Muscle of arm (tissue), 1 donor: ENCODE measurements at regions not wholly inside any gene's neighbourhood (a gene's known extent, or its start where the extent isn't known, plus 50 kb on each side); places are given as distances from the start of the nearest gene placed in this dataset.
"Not testable (repeated sequence)": the region's sequence is repeated elsewhere in the genome, so short reads cannot be mapped to it uniquely, and the experiment has no call there.

Source experiments
- DNase-seq: peaks from one replicate; pipeline ENCODE4 v3.0.0-alpha.2; 2013

- DNase-seq = no peak
These were observed 306.1 kb upstream of the DDI1 start for GRCh38 chr11:103730131-103730940.

- no peak for DNase-seq
These were observed 304.8 kb upstream of the DDI1 start for GRCh38 chr11:103731670-103732069.

GRCh38 chr11:103733889-103734288, 302.6 kb upstream of the DDI1 start:
- no peak for DNase-seq

GRCh38 chr11:103735497-103736032, 300.9 kb upstream of the DDI1 start:
- DNase-seq = no peak

DNA sequence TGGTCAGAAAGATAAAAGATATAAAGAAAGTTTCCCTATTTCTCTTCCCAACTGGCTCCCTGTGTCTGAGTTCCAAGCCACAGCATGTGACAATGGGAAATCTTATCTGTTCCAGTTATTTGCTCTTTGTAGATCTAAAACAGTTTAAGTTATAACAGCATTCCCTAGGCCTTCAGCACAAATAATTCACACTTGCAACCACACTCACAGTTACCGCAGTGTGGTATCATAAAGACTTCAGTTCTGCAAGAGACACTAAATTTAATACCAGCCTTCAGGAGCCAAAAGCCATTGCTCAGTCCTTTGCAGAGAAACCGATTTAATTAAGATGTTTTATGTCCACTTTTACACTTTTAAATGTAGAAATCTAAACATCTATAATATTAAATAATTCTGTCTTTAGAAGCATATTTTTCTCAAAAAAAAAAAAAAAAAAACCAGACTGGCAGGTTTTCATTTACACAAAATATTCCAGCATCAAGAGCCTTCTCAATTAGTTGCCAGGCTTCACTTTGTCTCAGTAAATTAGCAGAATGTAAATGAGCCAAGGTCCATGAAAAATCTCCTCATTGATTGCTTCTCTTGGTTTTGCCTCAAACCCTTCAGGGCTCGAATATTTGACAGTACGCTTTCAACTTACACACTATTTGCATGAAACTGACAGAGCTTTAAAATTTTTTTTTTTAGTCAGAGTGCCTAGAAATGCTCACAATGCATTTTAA, 300.0 kb upstream of the DDI1 start:
- DNase-seq = no peak

- no peak for DNase-seq
These were observed 299.3 kb upstream of the DDI1 start for GRCh38 chr11:103737037-103737622.

- no peak for DNase-seq
These were observed 298.7 kb upstream of the DDI1 start for GRCh38 chr11:103737747-103738146.

DNA sequence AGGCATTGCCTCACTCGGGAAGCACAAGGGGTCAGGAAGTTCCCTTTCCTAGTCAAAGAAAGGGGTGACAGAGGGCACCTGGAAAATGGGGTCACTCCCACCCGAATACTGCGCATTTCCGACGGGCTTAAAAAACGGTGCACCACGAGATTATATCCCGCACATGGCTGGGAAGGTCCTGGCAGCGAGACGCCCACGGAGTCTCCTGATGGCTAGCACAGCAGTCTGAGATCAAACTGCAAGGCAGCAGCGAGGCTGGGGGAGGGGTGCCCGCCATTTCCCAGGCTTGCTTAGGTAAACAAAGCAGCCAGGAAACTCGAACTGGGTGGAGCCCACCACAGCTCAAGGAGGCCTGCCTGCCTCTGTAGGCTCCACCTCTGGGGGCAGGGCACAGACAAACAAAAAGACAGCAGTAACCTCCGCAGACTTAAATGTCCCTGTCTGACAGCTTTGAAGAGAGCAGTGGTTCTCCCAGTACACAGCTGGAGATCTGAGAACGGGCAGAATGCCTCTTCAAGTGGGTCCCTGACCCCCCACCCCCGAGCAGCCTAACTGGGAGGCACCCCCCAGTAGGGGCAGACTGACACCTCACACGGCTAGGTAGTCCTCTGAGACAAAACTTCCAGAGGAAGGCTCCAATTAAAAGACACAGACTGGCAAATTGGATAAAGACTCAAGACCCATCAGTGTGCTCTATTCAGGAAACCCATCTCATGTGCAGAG, 297.2 kb upstream of the DDI1 start:
- not testable (repeated sequence) for DNase-seq

- DNase-seq = no peak
These were observed 291.8 kb upstream of the DDI1 start for GRCh38 chr11:103744496-103745153.

GRCh38 chr11:103749158-103749557, 287.3 kb upstream of the DDI1 start:
- DNase-seq = no peak

DNA sequence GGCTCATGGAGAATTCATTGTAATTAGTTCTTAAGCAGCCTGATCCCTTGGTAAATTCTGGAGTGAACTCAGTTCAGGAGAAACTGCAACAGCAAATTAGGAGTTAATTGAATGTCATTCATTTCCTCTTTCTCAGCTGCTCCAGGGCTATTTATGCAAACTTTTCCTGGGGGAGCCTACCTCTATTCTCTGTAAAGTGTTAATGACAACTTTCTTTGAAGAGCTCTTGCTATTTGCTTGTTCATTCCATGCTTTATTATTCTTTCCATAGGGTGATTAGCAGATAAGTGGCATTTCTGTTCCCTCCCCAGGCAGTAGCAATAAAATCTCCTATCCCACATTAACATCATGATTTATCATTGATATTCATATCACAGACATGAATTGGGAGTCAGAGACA, 267.6 kb upstream of the DDI1 start:
- no peak for DNase-seq

DNA sequence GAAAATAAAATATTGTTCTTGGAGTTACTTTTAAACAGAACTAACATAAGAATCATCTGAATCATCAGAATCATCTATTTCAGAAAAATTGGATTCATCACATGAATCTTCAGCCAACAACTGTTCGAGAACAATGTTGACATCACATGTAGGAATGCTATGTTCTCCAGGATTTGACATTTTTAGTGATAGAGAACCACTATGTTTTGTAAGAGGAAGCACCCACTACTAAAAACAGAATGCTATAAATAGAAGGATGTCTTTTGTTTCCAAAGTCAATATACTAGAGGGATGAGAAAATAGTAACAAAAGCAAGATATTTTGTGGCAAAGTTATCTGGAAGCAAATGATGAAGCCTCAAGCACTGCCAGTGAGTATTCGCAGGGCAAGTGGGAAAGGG, 263.4 kb upstream of the DDI1 start:
- DNase-seq = peak; percentile 57

- no peak for DNase-seq
These were observed 262.9 kb upstream of the DDI1 start for GRCh38 chr11:103773537-103773936.

DNA sequence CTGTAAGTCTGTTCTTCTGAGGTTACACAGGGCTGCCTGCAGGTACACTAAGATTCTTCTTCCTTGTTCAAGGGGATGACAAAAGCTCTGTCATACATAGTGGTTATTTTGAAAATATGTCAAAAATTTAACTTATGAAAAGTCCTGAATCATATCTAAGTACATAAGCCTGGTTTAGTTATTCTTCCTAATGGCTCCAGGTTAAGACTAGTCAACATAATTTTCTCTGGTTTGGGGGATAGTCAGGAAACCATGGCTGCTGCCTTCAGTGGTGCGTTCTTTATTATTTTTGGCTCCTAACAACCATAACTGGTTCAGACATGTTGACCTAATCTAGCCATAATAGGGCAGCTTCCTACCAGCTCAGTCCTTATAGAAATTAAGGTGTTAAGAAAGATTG, 257.4 kb upstream of the DDI1 start:
- no peak for DNase-seq

GRCh38 chr11:103789952-103790351, 246.5 kb upstream of the DDI1 start:
- peak; percentile 41 for DNase-seq

DNA sequence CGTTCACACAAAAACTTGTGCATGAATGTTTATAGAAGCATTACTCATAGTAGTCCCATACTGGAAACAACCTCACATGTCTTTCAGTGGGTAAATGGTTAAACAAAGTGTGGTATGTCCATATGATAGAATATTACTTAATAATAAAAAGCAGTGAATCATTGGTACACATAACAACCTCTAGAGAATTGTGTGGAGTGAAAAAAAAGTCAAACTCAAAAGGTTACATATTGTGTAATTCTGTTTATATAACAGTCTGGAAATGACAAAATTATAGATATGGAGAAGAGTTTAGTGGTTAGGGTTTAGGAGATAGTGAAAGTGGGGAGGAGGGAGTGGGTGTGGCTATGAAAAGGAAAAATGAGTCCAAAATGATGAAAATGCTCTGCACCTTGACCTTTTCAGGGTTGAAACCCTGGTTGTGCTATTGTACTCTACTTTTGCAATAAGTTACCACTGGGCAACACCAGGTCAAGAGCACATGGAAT, 243.4 kb upstream of the DDI1 start:
- DNase-seq = no peak

DNA sequence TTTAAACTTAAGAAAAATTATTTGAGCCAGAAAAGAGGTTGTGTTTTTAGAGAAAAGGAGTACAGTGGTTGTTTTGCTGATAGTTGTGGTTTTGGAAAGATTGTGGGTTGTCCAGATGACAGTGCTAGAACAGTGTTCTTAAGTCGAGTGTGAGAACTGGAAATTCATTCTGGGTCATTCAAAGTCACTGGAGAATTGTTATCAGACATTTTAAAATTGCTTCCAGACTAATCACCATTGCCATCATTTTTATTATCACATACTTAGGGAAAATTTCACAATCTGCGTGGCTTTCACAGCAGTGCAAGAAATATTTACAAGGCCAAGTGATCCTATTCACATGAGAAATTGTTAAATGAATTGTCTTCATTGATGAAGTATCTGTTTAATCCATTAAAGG, 242.2 kb upstream of the DDI1 start:
- DNase-seq = no peak

DNA sequence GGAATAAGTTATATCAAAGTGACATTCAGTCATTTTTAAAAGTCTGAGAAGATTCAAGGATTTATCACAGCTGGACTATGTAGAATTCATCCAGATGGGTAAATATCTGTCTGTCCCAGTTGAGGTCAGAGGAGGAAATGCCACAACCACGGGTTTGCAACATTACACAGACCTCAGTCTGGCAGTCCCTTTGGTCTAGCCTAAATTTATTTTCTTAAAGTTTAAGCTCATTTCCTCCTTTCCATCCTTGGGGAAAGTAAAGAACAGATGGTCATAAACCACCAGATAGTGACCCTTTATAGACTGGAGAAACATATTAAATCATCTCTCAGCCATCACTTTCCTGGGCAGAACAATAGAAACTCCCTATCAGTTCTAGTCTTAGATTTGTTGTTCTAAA, 238.4 kb upstream of the DDI1 start:
- DNase-seq = no peak

- no peak for DNase-seq
These were observed 238.0 kb upstream of the DDI1 start for GRCh38 chr11:103798446-103798845.

- no peak for DNase-seq
These were observed 235.9 kb upstream of the DDI1 start for GRCh38 chr11:103800406-103801114.

DNA sequence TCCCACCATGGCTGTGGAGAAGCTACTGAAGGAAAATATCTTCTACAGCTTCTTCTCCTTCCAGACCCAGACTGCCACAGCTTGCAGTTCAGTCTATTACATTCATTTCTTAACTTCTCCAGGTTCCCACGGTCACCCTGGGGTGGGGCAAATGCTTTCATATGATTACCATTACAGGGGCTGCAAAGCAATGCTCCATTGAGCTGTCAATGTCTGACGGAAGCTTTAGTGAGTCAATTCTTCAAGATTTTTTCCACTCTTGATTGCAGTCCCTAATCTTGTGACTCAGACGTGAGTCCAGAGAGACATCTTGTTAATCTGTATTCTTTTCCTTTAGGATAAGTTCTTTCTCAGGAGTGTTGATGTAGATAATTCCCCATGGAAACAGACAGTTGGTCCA, 233.4 kb upstream of the DDI1 start:
- no peak for DNase-seq
